GM19240 (cell line): ENCODE measurements at regions not wholly inside any gene's neighbourhood (a gene's known extent, or its start where the extent isn't known, plus 50 kb on each side); places are given as distances from the start of the nearest gene placed in this dataset.
"Not testable (repeated sequence)": the region's sequence is repeated elsewhere in the genome, so short reads cannot be mapped to it uniquely, and the experiment has no call there.

Experiments
- DNase-seq: peaks from one replicate; pipeline ENCODE4 v3.0.0; 2011; ENCODE audit warnings: low spot score; ENCODE audit not compliant: insufficient read length

DNA sequence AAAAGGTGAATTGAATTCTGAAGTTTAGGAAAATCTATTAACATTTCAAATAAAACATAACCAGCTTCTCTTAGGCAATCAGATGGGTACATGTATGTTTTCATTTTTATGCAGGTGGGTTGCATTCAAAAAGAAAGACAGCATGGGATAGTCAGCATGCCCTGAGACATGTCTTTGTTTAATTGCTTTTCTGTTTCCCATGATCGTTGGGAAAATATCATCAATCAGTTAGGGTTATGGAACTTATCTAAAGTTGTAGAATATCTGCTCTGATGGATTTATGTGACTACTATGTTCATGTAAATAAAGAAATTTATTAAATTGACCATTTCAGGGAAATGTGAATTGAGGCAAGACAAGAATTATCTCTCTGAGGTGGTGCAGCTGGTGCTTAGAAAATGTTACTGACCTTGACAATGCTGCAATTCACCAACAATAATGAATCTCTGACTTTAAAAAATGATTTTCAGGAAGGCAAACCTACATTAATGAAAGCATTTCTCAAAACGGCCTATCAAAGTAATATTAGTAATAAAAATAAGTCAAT lies 112.7 kb downstream of the RFPL4B start:
- DNase-seq = no peak

- no peak for DNase-seq
These were observed 118.0 kb downstream of the RFPL4B start for GRCh38 chr6:112464901-112465665.

DNA sequence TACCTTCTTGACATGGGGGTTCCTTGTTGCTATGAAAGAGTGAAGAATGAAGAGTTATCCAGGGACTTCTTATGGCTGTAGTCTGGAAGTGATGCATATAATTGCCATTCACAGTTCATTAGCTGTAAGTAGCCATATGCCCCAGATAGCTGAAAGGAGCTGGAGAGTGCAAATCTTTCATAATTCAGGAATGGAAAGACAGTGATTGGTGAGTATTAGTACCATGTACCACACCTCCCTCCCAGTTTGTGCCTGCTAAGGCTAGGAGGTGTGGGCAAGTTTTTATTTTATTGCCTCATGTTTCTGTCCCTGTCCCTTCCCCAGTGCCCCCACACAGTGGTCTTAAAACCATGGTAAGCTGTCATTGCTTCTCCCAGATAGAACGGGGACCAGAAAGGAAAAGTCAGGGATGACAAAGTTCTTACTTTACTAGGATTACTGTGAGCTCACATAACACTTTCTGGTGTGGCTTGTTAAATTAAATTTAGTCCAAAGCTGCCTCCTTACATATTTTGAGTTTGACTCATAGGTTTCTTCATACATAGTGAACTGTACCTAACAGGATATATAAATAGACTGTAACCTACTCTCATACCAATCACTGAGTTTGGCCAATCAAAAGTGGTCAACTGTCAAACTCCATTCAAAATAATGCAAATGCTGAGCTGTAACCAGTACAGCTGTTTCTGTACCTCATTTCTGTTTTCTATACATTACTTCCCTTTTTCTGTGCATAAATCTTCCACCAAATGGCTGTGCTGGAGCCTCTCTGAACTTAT lies 119.4 kb downstream of the RFPL4B start:
- DNase-seq = no peak

DNA sequence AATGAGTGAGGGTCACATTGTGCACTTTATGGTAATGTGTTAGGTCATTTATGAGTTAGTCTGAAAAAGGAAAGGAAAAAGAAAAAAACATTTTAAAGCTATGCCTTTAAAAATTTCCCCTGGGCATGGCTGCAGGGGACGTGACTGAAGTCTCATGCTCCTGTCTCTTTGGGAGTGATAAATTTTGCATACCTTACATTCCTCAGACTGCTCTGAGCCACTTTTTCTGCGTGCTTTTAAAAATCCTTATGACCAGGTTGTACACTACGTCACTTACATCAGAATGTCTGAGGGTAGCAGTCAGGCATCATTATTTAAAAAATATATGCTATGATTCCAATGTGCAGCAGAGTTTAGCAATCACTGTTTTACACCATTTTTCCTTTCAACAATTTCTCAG lies 121.2 kb downstream of the RFPL4B start:
- DNase-seq = no peak

DNA sequence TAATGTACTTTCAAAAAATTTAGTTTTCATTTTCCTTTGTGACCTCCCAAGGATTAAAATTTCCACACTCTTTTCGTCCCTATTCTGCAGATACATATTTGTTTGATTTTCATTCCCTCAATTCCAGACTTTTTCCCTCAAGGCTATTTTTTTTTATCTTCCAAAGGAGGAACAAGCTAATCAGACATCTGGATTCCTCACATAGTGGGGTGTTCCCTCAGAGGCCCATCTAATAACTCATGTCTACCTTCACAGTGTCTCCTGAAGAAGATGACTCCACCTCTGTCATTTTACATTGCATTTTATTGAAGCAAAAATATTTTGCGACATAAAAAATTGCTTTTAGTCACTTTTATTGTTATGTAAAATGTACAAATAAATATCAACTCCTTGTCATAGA lies 122.2 kb downstream of the RFPL4B start:
- no peak for DNase-seq

DNA sequence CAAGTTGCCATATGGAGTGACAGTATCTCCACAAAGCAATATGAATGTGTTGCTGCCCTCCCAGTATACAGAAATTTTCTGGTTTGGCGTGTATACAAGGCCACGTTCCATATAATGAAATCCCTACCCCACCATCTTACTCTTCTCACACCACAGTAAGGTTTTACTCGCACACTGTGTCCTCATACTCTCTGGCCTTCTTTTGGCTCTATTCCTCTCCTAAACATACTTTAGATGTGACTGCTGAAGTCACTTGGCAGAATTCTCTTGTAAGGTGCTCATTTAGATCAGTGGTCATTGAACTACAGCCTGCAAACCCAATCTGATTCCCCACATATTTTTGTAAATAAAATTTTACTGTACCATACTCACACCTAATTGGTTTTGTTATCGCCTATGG lies 123.2 kb downstream of the RFPL4B start:
- DNase-seq = no peak

GRCh38 chr6:112470950-112471349 lies 123.8 kb downstream of the RFPL4B start:
- no peak for DNase-seq

DNA sequence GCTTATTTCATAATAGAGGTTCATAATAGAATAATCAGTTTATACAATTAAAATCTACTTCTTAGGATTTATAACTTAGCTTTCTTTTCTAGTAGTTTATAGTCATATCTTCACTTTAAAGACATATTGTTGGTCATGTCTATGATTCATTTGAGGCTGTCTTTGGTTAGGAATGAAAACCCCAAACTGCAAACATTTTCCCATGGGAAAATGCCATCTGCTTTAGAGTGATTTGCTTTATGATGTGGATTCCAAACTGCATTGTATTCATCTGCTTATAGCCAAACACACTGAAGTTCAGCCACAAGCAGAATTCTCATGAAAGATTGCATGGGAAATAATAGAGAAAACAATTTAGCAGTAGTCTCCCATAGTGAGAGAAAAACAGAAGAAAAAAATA lies 128.0 kb downstream of the RFPL4B start:
- no peak for DNase-seq

DNA sequence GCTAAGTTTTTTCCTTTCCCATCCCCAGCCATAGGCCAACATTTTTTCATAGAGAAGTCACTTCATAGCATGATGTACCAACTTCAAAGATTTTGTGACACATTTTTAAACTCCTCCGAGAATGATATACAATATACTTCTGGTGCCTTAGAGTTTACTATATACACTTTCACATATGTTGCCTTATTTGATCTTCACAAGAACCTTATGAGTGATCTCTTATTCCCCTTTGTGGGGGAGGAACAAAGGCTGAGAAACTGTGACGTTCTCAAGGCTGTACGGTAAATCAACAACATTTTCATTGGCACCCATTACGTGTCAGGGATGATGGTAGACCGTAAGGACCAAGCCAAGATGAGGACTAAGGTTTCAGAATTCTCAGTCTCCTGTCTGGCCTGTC lies 130.0 kb downstream of the RFPL4B start:
- DNase-seq = no peak

DNA sequence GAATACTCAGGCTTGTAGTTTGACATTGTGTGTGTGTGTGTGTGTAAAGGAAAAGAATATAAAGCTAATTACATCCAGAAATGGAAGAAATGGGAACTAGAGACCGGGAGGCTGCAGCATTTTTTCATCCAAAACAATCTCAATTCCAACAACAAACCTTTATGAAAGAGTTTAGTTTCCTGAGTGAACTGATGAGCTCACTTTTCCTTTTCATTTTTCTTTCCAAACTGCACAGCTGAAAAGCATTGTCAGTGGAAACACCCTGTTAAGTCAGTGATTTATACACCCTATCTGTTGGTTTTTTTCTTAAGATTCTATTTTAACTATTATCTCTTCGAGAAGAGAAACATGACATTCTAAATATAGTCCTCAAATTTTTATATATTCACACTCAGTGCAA lies 130.9 kb downstream of the RFPL4B start:
- no peak for DNase-seq

DNA sequence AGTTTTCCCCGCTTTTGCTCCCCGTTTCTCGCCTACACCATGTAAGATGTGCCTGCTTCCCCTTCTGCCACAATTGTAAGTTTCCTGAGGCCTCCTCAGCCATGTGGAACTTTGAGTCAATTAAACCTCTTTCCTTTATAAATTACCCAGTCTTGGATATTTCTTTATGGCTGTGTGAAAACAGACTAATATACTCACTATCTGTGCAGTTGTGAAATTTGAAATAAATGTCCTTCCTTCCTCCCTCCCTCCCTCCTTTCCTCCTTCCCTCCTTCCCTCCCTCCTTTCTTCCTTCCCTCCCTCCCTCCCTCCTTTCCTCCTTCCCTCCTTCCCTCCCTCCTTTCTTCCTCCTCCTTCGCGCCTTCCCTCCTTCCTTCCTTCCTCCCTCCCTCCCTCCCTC lies 132.8 kb downstream of the RFPL4B start:
- DNase-seq = not testable (repeated sequence)

DNA sequence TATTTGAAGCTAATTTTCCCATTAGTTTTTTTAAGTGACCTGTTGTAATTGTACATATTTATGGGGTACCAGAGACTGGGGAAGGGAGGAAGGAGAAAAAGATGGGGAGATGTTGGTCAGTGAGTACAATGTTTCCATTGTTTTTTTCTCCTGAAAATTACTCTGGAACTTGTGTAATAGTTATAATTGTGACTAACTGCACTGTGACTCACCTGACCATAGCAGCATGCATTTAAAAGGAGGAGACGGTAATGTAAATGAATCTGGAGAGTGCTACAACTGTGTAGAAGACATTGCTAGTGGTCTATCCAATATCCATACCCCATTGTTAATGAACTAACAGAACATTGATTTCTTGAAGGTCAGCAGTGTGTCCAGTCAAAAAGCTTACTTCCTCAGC lies 133.4 kb downstream of the RFPL4B start:
- DNase-seq = no peak

- DNase-seq = no peak
These were observed 134.1 kb downstream of the RFPL4B start for GRCh38 chr6:112481211-112481610.

DNA sequence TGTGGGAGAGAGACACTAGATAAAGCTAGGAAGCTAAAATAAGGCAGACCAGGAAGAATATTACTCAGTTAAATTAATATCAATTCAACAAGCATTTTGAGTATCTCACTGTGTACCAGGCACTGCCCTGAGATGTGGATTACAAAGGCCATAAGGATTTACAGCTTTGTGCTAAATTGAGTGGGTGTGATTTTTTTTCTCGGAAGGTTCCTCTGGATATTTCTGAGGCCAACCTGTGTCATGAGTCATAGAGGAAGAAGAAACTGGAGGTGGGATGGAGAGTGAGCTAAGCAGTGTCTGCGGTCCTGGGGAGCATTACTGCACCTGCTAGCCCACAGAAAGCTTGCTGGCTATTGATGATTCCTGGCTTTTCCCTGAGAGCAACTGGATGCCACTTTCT lies 135.2 kb downstream of the RFPL4B start:
- no peak for DNase-seq

DNA sequence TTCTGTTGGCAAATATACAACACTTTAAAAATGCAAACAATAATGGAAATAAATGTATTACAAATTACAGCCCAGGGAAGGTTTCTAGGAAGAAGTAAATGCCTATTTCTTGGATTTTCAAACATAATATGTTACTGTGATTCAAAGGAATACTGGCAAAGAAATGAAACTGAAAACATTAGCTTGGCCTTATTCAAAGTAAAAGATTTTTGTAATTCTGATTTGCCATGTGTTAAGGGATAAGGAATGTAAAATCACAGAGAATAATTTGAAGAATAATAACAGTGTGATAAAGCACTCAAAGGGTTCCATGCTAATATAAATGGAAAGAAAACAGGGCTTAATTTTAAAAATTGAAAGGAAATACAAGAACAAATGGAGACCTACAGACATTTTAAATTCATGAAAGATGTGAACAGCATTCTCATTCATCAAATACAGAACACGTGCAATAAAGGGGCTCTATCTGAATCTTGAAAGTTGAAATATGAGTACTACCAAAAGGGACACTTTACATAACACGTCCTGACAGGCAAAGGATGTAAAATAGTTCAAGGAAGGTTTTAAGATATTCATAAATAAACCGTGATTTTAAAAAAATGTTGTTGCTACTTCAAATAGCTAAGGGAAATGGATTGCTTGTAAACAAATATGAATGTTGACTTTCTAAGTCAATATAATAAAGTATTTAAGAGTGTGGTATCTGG lies 138.1 kb downstream of the RFPL4B start:
- no peak for DNase-seq

DNA sequence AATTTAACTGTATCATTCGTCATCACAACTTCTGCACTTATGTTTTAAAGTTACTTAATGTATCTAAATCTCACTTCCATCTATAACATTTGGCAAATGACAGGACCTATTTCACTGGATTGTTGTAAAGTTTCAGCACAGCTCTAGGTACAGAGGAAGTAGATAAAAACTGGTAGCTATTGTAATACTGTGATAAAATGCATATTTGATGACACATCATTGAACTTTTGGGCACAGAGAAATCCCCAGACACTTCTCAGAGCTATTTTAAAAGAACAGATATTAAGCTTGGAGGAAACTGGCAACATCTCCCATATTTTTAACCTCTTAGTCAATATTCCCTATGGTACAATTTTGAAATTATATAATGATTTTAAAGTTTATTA lies 138.7 kb downstream of the RFPL4B start:
- no peak for DNase-seq

GRCh38 chr6:112486454-112486853 lies 139.3 kb downstream of the RFPL4B start:
- no peak for DNase-seq

DNA sequence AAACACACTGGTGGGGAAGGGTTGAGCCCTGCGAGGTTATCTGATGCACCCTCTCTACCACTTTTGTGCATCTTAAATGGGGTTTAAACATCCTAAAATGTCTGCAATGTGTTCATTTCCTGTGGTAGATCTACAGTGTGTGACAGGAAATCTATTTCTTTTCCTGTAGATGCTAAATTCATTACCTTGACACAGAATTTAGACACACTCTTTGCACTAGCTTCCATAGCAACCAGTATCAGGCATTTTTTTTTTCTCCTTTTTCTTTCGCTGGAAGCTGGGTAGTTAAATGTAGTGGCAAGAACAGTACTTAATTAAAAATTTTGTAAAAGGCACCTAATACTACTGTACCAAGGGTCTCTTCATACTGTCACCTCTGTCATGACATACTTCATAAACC lies 141.1 kb downstream of the RFPL4B start:
- no peak for DNase-seq

- DNase-seq = no peak
These were observed 154.6 kb downstream of the RFPL4B start for GRCh38 chr6:112501705-112502104.

DNA sequence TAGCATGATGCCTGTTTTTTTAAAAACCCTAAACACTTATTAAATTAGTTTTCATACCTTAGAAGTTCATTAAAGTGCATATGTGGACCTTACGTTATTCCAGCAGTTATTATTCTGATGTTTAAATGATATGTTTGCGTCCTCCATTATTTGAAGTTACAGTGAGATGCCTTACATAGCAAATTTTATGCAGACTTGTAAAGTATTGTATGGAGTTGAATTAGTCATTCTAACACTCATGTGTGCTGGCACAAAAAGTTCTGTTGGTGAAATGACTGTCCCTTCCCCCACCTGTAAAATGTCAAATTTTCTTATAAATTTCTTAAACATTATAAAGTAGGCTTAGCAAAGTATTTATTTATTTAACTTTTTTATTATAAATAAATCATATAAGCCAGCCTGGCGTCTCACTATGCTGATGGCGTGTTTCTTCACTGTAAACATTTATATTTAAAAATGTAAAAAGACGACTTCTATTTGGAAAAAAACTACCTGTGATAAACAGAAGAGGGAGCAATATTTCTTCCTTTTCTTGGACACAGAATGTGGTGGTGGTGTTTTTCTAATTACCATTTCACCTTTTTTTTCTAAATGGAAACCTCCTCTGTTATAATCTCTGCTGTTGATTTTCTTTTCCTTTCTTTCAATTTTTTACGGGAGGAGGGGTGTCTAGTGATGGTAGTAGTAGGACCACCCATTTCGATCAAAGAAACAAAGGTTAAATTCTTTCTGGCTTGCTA lies 155.4 kb downstream of the RFPL4B start:
- no peak for DNase-seq

GRCh38 chr6:112503091-112503596 lies 156.0 kb downstream of the RFPL4B start:
- DNase-seq = no peak
